GM12878 (cell line): ENCODE measurements at regions not wholly inside any gene's neighbourhood (a gene's known extent, or its start where the extent isn't known, plus 50 kb on each side); places are given as distances from the start of the nearest gene placed in this dataset.

Source experiments
- ATAC-seq: fragments of 200-7000 bp; cut with Tn5 transposase; 3 replicates; pipeline ENCODE4 v1.9.1; 2020; ENCODE audit warnings: mild to moderate bottlenecking, moderate library complexity
- BruUV-seq: library from RNA; stranded (reverse); fragments of 400-500 nt; replicated peaks from 2 replicates; lab custom pipeline; 2021; lab: Mats Ljungman, UMichigan
- CTCF ChIA-PET: fragments of 300-600 bp; sonication (Branson Sonifier 250); formaldehyde crosslinking; extraction: SDS; loops from one replicate; lab custom pipeline; 2021; ENCODE audit warnings: inconsistent platforms; lab: Yijun Ruan, JAX
- POLR2A ChIA-PET: fragments of 350-600 bp; formaldehyde crosslinking; extraction: SDS; loops from one replicate; lab custom pipeline; 2021; ENCODE audit warnings: inconsistent platforms; lab: Charles Lee
- RAD21 ChIA-PET: fragments of 300-600 bp; sonication (Branson Sonifier 250); formaldehyde crosslinking; loops from one replicate; lab custom pipeline; 2023; ENCODE audit warnings: antibody characterized with exemption; ENCODE audit not compliant: unreplicated experiment; lab: Charles Lee
- SMC1A ChIA-PET: fragments of 300-600 bp; sonication (Branson Sonifier 250); formaldehyde crosslinking; loops from one replicate; lab custom pipeline; 2023; ENCODE audit not compliant: unreplicated experiment, uncharacterized antibody; lab: Charles Lee
- DNase-seq: peaks from one replicate; pipeline ENCODE4 v3.0.0-alpha.2; 2011; ENCODE audit warnings: low read depth, low spot score
- FAIRE-seq: peaks from 3 replicates; lab custom pipeline; 2011; peaks lifted over from hg19 to GRCh38; lab: Jason Lieb, UNC
- H2AFZ ChIP-seq: 2 replicates; pipeline ENCODE4 v1.6.0; 2011; ENCODE audit warnings: low read depth, low read length, control low read depth; ENCODE audit not compliant: control insufficient read depth
- H3K27ac ChIP-seq: 2 replicates; pipeline ENCODE4 v1.5.1; 2011; ENCODE audit warnings: control low read depth; ENCODE audit not compliant: control insufficient read depth, insufficient read depth
- H3K27me3 ChIP-seq, 2 experiments: replicated peaks in 1 of 2; 2 replicates each; pipeline versions ENCODE4 v1.6.0 to v1.6.1; 2011; ENCODE audit warnings: low read length in 1 of 2; ENCODE audit not compliant: control insufficient read depth in 2 of 2, insufficient read depth in 2 of 2
- H3K36me3 ChIP-seq, 2 experiments: 2 replicates each; pipeline ENCODE4 v1.5.1; 2011; ENCODE audit warnings: low read length in 1 of 2; ENCODE audit not compliant: control insufficient read depth in 2 of 2, insufficient read depth in 2 of 2
- H3K4me1 ChIP-seq: 2 replicates; pipeline ENCODE4 v1.6.1; 2011; ENCODE audit warnings: mild to moderate bottlenecking, low read length, moderate library complexity, mixed read lengths; ENCODE audit not compliant: control insufficient read depth, insufficient read depth
- H3K4me2 ChIP-seq: 2 replicates; pipeline ENCODE4 v1.6.0; 2011; ENCODE audit warnings: control low read depth; ENCODE audit not compliant: control insufficient read depth, insufficient read depth
- H3K4me3 ChIP-seq: fragments of 200-600 bp; sonication (generic); 2 replicates; pipeline ENCODE4 v1.5.1; 2016
- H3K79me2 ChIP-seq: 2 replicates; pipeline ENCODE4 v1.6.0; 2011; ENCODE audit warnings: low read length; ENCODE audit not compliant: control insufficient read depth, insufficient read depth
- H3K9ac ChIP-seq: 2 replicates; pipeline ENCODE4 v1.8.0; 2011; ENCODE audit warnings: low read length, control low read depth, mixed read lengths; ENCODE audit not compliant: control insufficient read depth, insufficient read depth
- H3K9me3 ChIP-seq: replicated peaks from 3 replicates; pipeline ENCODE4 v1.5.1; 2011; ENCODE audit warnings: mild to moderate bottlenecking, low read length; ENCODE audit not compliant: control insufficient read depth, insufficient read depth
- H4K20me1 ChIP-seq: 2 replicates; pipeline ENCODE4 v1.6.0; 2011; ENCODE audit not compliant: control insufficient read depth, insufficient read depth
- BHLHE40 ChIP-seq, 2 experiments: fragments of 450-650 bp in 1 of 2; IDR thresholded peaks; 2 replicates each; pipeline ENCODE4 v1.6.1; 2011 to 2017; ENCODE audit warnings: low read depth in 2 of 2, borderline replicate concordance in 1 of 2, improper control_type of control experiment in 1 of 2, low read length in 1 of 2, mild to moderate bottlenecking in 1 of 2
- ESRRA ChIP-seq: IDR thresholded peaks from 2 replicates; pipeline ENCODE4 v1.6.1; 2012; ENCODE audit warnings: mild to moderate bottlenecking, low read length, improper control_type of control experiment
- HDAC6 ChIP-seq: fragments of 200-600 bp; sonication (generic); IDR thresholded peaks from one replicate; pipeline ENCODE4 v1.8.0; 2017; ENCODE audit warnings: antibody characterized with exemption; ENCODE audit not compliant: unreplicated experiment
- IRF4 ChIP-seq: IDR thresholded peaks from 2 replicates; pipeline ENCODE4 v1.6.1; 2011; ENCODE audit warnings: low read depth, low read length
- POLR2AphosphoS2 ChIP-seq: IDR thresholded peaks from 2 replicates; pipeline ENCODE4 v1.6.1; 2011; ENCODE audit warnings: low read depth, mild to moderate bottlenecking, low read length, improper control_type of control experiment, moderate library complexity
- RAD51 ChIP-seq: fragments of 450-650 bp; IDR thresholded peaks from 2 replicates; pipeline ENCODE4 v1.6.1; 2016; ENCODE audit warnings: moderate library complexity, mild to moderate bottlenecking, inconsistent platforms
- RBBP5 ChIP-seq: fragments of 200-600 bp; sonication (generic); conservative IDR thresholded peaks from 2 replicates; pipeline ENCODE4 v1.6.1; 2016
- ZNF384 ChIP-seq: IDR thresholded peaks from 2 replicates; pipeline ENCODE4 v1.6.1; 2012; ENCODE audit warnings: low read depth, mild to moderate bottlenecking, low read length, improper control_type of control experiment, borderline replicate concordance
- ZNF592 ChIP-seq: fragments of 450-650 bp; IDR thresholded peaks from 2 replicates; pipeline ENCODE4 v1.6.1; 2017; ENCODE audit warnings: mild to moderate bottlenecking, moderate library complexity
- whole genome bisulfite sequencing: methylation state at CpG from one replicate; pipeline ENCODE4 v1.1.6; 2016; ENCODE audit warnings: low lambda C conversion rate; ENCODE audit not compliant: insufficient replicate concordance, insufficient coverage; ENCODE audit errors: missing lambda C conversion rate; 5-methylcytosine and 5-hydroxymethylcytosine counted together
- in situ Hi-C: fragments of 300-500 bp; cut with MboI; formaldehyde crosslinking; loops from 9 replicates; pipeline ENCODE4 v1.14.3; 2018; ENCODE audit warnings: mixed read lengths
- intact Hi-C: fragments of 100-400 bp; cut with micrococcal nuclease; formaldehyde crosslinking; loops from one replicate; pipeline ENCODE4 v1.14.2; 2022; ENCODE audit not compliant: unreplicated experiment

GRCh38 chr4:128470492-128471053 is 183.0 kb upstream of the PGRMC2 start:
- no peaks in the 10 kb centered on the region for H3K27me3 ChIP-seq
- ChIA-PET SMC1A (interaction anchor here (1.6 to 1.7 kb wide), 2 partner anchors 16 to 83 kb away, joined by 5 read pairs; no protein-coding TSS in a partner anchor), CTCF (interaction anchor here (1.1 to 6.0 kb wide), 2 partner anchors 11 to 16 kb away, joined by 4 to 35 read pairs; no protein-coding TSS in a partner anchor), RAD21 (interaction anchor here (1.7 kb wide), 1 partner anchor 17 kb away, joined by 7 read pairs; no protein-coding TSS in a partner anchor), POLR2A (no interaction called here)
- TF ChIP-seq RBBP5 = no peak
- no peak for TF ChIP-seq ESRRA
- BruUV-seq = no TSS peak
- H3K27ac ChIP-seq = no peak overlapping the region
- H3K4me1 ChIP-seq = no peaks in the 10 kb centered on the region
- no peaks in the 10 kb centered on the region for H3K36me3 ChIP-seq
- in situ Hi-C loops (no loop called here), intact Hi-C loops (no loop called here)
- no peaks in the 10 kb centered on the region for H3K79me2 ChIP-seq
- no peak overlapping the region for H2AFZ ChIP-seq
- no peak overlapping the region for H3K4me2 ChIP-seq
- FAIRE-seq (no peak), DNase-seq (no peak), ATAC-seq (no peak)
- WGBS = 75% methylated on average over 5 of the region's 5 CpGs
- no peaks in the 10 kb centered on the region for H4K20me1 ChIP-seq
- H3K4me3 ChIP-seq = no peak overlapping the region
- H3K9me3 ChIP-seq = no peaks in the 10 kb centered on the region
- H3K9ac ChIP-seq = no peak overlapping the region

DNA sequence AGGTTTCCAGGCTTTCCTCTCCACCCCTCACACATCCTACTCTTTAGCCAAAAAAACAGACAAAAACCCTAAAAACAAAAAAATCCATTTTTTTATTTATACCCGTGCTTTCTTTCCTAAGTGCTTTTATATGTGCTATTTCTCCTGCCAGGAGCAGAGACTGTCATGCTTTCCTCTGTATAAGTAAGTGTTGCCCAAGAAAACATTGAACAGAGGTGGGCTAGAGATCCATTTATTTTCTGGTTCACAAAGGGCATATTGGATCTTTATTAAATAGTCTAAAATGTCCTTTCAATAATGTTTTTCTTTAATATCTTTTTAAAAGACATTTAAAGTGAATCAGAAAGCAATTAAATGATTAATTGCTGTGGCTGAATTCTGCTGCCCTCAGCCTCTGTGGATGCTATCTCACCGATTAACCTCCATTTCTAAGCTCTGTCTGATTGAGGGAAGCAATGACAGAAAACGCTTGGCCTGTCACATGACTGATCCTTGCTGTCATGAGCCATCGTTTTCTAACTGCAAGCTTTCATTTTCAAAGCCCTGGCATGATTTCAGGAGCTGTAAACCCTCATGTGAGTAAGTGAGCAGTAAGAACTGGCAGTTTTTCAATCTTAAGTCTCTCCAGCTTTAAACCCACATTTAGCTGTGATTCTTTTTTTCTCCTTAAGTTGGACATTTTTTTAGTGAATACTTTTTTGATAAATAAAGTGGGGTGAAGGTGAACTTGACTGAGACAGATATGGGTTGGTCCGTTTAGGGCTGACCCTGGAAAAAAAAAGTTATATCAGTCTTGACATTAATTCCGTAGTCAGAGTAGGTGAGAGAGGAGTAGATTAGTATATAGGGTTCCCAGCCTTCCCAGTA is 180.7 kb upstream of the PGRMC2 start:
- no peaks in the 10 kb centered on the region for H3K79me2 ChIP-seq
- 64% methylated on average over 6 of the region's 6 CpGs for WGBS
- no peak for ATAC-seq
- H3K4me2 ChIP-seq = no peak overlapping the region
- ChIA-PET CTCF (interaction anchor here (1.0 to 6.0 kb wide), 3 partner anchors 14 to 54 kb away, joined by 3 to 35 read pairs (median 3); no protein-coding TSS in a partner anchor), POLR2A (no interaction called here), SMC1A (interaction anchor here (0.7 to 0.9 kb wide), 3 partner anchors 9 to 12 kb away, joined by 3 to 4 read pairs (median 3); no protein-coding TSS in a partner anchor), RAD21 (interaction anchor here (0.9 kb wide), 1 partner anchor 13 kb away, joined by 3 read pairs; no protein-coding TSS in a partner anchor)
- no peaks in the 10 kb centered on the region for H3K4me1 ChIP-seq
- in situ Hi-C loops = no loop called here
- no peaks in the 10 kb centered on the region for H4K20me1 ChIP-seq
- no peak for FAIRE-seq
- no peaks in the 10 kb centered on the region for H3K27me3 ChIP-seq
- no peaks in the 10 kb centered on the region for H3K36me3 ChIP-seq
- H2AFZ ChIP-seq = no peak overlapping the region
- no peak overlapping the region for H3K27ac ChIP-seq
- intact Hi-C loops = no loop called here
- no TSS peak for BruUV-seq
- no peak overlapping the region for H3K4me3 ChIP-seq
- H3K9ac ChIP-seq = no peak overlapping the region
- no peak for DNase-seq
- H3K9me3 ChIP-seq = no peaks in the 10 kb centered on the region
- TF ChIP-seq BHLHE40 (IDR thresholded peaks at IDR 0.05; ENCODE audit: borderline replicate concordance in 1 of 2, low read depth in 2 of 2, low read length in 1 of 2) (no peak), RAD51 (no peak), HDAC6 (no peak), POLR2AphosphoS2 (no peak), IRF4 (no peak), ZNF384 (no peak), ZNF592 (no peak)
